ENCODE measurements at regions not wholly inside any gene's neighbourhood (a gene's known extent, or its start where the extent isn't known, plus 50 kb on each side); places are given as distances from the start of the nearest gene placed in this dataset.

DNA sequence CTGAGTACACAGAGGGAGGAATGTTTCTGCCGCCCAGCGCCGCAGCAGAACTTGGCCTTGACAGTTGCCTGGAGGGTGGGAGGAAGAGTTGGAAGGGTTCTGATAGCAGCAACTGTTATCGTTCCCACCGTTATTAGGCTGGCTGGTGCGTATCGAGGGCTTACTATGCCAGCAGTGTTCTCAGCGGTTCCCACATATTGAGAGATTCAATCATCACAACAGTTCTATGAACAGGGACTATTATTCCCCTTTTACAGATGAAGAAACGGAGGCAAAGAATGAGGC is 380.1 kb upstream of the SULF2 start:
- DNase-seq = no peak

DNA sequence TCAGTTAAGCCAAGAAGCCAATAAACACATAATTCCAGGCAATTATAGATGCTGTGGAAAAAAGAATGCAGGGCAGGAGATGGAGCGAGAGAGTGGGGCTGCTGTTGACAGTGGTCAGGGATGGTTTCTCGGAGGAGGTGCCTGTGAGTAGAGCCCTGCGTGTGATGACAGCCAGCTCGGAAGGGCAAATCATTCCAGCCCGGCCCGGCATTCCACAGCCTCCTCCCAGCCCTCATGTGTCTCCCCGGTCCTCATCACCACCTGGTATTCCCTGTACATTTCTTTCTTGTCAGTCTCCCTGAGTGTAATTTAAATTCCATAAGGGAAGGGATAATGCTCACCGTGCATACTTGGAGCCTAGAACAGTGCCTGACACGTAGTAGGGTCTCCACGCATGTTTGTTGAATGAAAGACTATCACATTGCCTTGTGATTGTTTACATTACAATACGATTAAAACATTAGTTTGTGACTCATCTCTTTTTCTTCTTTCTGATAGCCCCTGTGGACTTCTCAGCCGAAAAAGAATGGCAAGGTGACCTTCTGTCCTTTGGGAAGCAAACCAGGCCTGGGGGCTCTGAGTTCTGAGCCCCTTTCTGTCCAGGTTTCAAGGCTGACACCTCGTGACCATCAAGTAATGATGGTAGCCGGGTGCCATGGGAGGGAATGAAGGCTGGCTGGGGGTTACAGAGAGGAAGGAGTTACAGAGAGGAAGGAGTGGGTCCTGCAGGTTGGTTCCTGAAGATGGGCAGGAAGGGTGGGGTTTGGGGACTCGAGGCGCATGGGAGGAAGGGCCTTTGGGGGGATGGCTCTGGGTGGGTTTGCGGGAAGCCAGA is 379.5 kb upstream of the SULF2 start:
- DNase-seq = no peak

DNA sequence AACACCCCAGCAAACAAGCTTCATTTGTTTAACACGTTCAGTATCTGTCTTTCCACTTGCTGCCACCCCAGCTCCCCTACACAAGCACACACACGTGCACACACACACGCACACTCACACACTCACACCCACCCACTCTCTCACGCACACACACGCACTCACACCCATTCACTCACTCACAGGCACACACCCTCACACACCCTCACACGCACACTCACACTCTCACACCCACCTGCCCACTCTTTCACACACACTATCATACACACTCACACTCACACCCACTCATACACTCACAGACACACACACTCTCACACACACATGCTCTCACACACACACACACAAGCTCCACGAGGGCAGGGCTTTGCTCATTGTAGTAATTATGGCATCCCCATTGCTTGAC is 378.8 kb upstream of the SULF2 start:
- DNase-seq = no peak

DNA sequence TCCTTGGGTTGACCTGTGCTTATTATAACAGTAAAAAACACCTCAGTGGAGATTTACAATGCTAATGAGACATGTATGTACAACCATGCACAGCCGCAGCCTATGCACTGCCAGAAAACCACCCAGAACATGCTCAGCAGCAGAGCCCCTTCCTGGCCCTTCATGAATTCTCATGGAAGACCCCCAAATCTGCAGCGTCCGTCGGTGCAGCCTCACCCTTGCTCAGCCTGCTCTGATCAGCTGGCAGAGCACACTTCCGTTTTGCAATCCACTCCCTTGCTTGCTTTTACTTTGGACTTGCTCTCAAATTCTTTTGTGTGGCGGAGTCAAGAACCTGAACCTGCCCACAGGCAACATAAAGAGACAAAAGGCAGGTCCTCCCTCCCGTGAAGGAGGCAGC is 378.2 kb upstream of the SULF2 start:
- DNase-seq = no peak

DNA sequence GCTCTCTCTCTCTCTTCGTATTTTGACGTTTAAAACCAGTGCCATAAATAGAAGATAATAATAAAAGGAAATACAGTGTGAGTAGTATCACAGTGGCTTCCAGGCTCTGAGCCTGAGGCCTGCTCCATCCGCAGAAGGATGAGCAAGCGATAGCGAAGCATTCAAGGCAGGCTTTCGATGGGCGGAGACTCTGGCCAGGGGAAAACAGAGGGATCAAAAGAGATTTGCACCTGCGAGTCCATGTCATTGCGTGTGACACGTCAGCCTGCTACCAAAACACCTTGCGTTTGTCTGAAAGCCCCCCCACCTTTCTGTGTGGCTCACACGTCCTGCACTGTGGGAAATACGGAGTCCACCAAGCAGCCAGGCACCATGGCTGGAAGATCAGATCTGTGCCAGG is 377.3 kb upstream of the SULF2 start:
- DNase-seq = no peak

DNA sequence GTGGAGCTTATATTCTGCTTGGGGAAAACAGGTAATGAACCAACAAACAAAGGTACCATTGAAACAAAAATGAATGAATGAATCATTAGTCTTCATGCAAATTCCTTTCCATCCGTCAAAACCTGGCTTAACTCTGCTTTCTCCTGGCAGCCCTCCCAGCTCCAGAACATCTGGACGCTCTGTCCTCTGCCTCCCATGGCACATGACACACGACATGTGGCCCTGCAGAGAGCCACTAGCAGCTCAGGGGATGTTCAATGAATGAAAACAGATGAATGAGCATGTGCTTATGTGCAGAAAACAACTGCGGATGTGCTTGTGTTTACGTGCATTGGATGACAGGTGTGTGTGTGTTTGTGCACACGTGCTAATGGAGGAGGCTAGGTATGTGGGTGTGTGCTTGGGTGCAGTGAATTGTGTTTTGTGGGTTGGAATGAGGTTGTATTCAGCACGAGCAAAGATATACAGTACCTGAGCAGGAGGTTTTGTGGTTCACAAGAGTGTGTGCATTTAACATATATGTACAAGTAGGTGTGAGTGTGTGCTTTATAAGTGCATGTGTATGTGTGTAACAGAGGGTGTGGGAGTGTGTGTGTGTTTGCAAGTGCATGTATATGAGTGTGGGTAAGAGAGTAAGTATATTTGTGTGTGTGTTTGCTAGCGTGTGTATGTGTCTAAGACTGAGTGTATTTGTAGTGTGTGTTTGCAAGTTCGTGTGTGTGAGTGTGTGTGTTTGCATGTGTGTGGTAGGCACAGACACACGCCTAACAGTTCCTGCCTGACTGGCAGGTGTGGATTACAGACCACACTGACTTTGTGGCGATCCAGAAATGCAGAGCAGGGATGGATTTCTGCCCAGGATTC is 374.1 kb upstream of the SULF2 start:
- no peak for DNase-seq

DNA sequence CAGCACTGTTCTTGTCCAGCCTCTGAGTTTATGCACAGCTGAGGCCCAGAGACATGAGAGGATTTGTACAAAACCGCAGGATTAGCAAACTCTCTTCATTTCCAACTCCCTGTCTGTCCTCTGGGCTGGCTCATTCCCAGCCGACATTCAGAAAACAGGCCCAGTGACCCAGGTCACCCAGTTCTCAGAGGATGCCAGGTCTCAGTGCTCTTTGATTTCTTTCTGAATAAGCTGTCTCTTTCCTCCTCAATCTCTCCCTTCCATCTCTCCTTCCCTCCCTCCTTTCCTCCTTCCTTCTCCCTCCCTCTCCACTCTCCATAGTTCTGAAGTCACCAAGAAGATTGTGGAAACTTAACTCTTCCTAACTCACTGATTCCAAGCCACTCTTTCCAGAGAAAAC is 372.7 kb upstream of the SULF2 start:
- DNase-seq = no peak

DNA sequence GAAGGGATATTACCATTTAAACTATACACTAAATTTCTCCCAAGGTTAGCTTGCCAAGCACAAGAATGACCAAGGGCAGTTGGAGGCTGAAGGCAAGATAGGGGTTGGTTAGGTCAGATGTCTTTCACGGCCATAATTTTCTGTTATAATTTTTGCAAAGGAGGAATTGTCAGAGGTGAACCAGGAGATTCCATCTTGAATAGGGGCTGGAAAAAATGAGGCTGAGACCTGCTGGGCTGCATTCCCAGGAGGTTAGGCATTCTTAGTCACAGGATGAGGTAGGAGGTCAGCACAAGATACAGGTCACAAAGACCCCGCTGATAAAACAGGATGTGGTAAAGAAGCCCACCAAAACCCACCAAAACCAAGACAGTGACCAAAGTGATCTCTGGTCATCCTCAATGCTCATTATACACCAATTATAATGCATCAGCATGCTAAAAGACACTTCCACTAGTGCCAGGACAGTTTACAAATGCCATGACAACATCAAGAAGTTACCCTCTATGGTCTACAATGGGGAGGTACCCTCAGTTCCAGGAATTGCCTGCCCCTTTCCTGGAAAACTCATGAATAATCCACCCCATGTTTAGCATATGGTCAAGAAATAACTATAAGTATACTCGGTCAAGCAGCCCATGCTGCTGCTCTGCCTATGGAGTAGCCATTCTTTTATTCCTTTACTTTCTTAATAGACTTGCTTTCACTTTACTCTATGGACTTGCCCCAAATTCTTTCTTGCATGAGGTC is 371.8 kb upstream of the SULF2 start:
- no peak for DNase-seq

DNA sequence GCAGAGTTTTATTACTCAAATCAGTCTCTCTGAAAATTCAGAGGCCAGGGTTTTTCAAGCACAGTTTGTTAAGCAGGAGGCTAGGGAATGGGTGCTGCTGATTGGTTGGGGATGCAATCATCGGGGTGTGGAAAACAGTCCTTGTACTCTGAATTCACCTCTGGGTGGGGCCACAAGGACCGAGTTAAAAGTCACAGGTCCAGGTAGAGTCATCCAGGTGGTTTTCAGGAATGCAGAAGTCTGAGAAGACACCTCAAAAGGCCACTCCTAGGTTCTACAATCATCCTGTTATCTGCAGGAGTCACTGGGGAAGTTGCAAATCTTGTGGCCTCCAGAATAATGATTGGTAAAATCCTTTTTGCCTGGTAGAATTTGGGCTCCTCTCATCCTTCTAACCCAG is 371.2 kb upstream of the SULF2 start:
- DNase-seq = no peak

DNA sequence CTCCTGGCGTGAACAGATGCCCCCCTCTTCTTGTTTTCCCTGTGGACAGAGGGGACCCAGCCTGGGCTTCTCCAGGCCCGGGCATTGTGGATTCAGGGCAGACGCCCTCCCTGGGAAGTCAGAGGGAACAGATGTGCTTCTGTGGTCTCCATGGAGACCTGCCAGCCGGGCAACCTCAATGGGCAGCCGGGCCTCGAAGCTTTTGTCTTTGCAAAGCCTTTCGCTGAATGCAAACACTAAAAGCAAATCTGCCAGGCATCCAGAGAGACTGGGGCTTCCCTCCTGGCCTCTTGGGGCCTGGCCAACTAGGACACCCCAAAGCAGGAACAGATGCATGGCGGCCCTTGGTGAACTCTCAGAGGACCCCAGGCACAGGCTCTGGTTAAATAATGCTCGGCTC is 370.0 kb upstream of the SULF2 start:
- DNase-seq = no peak

DNA sequence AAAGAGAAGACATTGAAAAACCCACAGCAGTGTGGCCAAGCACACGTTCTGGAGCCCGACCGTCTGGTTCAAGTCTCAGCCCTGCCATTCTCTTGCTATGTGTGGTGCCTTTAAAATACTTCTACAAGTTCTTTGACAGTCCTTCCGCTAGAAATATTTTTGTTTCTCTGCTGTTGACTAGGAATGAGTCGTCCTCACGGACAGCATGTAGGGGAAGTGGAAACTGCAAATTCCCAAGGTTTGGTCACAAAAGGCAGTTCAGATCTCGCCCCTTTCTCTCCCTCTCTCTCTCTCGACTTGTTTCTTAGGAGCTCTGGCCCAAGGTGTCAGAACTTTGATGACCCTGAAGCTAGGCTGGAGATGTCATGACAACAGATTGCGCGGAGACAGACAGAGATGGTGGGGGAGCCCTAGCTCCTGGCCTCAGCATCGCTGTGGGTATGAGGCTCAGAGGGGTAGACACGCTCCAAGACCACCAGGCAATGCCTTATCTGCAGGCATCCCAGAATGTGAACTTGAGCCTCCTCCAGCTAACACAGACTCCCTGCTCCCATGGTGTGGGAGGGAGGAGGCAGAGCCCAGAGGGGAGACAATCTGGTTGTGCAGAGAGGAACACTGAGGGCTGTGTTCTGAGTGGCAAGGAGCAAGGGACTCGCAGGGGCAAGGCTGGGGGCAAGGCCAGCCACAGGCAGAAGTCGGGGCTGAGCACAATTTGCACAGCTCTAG is 368.9 kb upstream of the SULF2 start:
- DNase-seq = no peak

DNA sequence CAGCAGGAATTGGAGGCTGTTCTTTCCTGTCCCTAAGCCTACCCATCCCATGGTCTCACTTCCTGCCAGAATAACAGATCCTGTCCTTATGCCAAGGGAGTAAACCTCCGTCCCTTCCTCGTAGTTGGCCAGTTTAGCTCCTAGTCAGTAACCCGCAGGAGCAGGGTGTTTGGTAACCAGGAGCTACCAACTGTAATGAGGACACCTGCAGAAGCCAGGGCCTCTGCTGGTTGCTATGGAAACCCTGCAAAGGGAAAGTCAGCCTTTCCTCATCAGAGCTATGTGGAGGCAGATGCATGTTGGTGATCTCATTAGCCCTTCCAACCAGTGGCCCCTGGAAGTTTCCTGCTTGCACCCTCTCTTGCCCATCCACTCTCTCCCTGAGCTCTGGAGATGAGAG is 368.2 kb upstream of the SULF2 start:
- DNase-seq = no peak

DNA sequence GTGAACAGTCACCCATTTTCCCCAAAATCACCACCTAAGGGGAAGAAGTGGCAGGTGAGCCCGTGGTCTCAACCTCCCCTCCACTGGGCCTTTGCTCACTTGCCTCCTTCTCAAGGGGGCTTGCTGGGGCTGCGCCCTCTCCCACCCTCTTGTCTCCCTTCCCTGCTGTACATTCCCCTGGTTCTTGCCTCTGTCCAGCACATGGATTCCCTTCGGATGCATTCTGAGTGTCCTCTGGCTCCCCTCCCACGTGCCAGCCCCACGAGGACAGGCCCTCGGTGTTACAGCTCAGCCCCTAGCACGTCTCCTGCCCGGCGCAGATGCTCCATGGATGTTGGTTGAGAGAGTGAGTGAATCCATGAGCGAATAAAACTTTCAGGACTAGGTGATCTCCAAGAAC is 367.8 kb upstream of the SULF2 start:
- DNase-seq = no peak

DNA sequence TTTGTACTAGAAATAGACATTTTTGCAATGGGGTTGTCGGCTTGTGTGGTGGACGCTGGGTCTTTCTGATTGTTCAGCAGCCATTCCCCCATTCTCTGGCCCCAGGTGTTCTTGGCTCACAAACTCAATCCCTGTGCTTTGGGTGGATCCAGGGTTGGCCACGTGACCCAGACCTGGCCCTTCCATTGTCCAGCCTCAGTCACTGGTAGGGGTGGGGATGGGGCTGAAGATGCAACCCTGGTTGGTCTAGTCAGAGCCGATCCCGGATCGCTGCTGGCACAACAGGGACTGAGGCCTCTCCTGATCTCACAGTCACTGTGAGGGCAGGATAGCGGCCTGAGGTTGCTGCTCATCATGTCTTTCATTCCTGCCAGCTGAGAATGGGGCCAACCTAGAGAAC is 365.3 kb upstream of the SULF2 start:
- no peak for DNase-seq

DNA sequence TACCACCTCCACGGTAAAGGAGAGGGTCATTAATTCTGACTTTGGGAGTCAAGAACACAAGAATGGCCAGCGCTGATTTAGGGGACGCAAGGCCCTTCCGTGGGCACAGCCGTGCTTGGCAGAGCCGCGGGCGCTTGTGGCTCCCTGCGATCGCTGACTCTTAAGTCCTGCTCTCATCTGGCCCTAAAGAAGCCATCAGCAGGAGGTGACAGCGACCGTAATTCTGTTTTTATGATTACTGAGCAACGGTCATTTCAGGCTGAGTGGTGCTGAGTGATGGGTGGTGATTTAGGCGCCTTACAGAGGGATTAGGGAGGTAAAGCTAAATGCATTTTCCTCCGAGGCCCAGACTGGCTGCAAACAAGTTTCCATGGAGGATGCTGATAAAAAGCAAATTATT is 364.6 kb upstream of the SULF2 start:
- no peak for DNase-seq

DNA sequence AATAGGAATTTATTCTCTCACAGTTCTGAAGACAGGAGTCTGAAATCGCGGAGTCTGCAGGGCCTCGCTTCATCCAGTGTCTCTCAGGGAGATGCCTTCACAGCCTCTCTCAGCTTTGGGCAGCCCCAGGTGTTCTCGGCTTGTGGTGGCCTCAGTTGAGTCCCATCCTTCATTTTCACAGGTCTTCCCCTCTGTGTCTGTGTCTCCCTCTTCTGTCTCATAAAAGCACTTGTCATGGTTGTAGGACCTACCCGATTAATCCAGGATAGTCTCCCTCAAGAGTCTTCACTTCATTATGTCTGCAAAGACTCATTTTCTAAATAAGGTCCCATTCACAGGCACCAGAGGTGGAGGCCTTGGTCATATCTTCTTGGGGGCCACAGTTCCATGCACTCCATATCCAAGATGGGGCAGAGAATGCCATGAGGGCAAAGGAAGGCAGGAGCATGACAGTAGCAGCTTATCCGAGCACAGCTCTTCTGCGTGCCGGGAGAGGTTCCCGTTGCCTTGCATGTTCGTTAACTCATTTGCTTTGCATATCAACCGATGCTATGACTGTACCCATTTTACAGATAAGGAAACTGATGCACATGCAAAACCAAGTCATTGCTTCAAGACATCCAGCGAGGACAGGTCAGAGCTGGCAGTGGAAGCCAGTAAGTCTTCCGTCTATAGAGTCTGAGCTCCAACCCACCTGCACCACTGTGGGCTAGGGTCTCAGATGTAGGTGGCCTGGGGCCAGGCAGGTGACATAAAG is 363.8 kb upstream of the SULF2 start:
- peak in 1 of 2 experiments; percentile 1 for DNase-seq

DNA sequence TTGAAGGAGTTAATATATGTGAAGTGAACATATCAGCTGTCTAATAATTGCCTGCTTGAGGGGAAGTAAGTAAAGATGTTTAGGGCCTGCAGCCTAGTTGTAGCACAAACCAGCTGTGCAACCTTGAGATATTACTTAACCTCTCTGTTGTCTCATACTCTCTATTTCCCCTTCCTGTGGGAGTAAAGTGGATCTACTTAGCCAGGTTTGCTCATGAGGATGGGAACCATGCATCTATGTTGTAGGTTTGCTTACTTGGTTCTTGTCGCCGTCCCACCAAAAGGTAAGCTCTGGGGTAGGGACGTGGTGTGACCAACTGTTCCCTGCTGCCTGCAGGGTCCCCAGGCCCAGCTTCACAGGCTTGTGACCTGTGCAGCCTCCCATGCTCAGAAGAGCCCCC is 362.7 kb upstream of the SULF2 start:
- no peak for DNase-seq

DNA sequence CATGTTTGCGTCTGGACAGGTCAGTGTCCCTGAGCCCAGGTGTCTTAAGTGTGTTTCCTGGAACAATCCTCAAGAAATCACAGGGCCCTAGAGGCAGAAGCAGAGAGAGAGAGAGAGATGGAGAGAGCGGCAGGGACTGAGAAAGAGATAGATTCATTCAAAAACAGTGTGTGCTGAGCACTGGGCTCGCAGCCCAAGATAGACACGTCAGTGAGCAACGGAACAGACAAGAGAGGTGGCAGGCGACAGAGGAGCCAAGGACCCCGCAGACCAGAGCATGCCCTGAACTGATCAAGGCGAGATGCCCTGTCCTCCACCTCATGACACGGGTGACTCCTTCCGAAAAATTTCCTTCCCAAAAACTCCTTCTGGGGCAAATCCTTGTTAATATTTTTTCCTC is 362.0 kb upstream of the SULF2 start:
- no peak for DNase-seq

DNA sequence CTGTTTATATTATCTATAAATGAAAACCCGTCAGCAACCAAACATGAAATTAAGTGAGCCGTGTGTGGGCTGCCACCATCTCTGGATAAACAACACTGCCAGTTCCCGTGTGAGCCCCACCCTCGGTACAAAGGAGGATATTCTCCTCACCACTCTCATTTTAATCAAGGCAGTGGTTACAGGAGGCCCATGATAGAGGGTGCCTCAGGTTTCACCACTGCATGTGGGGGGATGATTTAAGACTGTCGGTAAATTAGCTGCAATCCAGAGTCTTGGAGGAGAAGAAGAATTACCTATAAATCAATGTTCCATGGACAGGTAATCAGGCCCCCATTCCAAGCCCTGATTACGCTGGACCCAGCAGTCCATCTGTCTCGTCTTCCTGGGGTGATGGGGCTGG is 361.6 kb upstream of the SULF2 start:
- DNase-seq = no peak

DNA sequence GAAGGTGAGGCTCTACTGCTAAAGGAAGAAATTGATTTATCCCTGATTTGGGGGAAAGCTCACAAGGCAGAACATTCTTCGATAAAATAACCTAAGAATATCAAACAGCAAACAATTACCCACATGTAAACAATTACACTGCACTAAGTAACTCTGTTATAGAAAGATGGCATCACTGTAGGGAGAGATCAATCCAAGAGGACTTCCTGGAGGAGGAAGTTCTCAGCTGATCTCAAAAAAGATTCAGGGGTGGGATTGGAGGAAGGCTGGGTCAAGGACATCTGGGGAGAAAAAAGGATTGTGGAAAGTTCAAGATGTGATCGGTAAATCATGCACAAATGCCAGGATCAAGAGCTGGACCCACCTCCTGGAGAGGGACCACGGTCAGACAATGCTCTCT is 361.0 kb upstream of the SULF2 start:
- DNase-seq = no peak

DNA sequence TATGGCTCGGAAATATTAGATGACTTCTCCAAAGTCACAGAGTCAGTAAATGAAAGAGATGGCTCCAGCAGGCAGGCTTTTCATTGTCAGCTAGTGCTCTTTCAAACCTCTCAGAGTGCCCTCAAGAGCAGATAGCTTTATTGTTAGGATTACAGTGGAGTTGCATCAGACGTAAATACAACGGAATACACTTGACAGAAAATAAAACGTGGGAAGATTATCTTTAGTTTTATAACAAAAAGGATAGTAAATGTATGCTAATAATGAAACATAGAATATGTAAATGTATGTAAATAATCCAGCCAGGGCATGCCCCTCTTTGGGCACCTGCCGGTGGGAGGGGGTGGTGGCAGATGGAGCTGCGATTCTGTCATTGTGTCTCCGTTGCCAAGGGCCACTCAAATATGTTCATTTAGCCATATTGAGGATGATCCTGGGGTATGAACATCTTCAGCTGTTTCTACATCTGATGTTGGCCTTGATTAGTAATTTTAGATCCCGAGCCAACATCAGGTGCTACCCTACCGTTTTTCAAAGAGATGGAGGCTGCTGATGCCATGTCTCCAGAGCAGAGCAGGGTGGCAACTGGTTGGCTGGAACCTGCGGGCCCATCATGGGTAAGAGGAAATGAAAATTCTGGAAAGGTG is 358.3 kb upstream of the SULF2 start:
- DNase-seq = no peak

DNA sequence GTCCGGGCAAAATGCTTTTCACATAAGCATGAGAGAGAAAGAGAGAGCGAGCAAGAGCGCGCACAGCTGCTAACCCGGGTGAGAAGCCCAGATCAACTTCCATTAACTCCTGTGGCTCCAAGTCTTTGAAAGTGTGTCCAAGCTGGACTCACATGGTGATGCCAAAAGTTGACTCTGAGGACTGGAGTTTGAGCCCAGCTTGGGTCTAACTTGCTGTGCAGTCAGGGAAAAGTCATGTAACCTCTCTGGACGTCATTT is 357.2 kb upstream of the SULF2 start:
- DNase-seq = no peak
